Muscle of arm (tissue), 1 donor: ENCODE measurements at regions not wholly inside any gene's neighbourhood (a gene's known extent, or its start where the extent isn't known, plus 50 kb on each side); places are given as distances from the start of the nearest gene placed in this dataset.

Experiments used
- DNase-seq: peaks from one replicate; pipeline ENCODE4 v3.0.0-alpha.2; 2013

GRCh38 chr22:27525711-27526110 is 275.8 kb downstream of the MN1 start:
- no peak for DNase-seq

DNA sequence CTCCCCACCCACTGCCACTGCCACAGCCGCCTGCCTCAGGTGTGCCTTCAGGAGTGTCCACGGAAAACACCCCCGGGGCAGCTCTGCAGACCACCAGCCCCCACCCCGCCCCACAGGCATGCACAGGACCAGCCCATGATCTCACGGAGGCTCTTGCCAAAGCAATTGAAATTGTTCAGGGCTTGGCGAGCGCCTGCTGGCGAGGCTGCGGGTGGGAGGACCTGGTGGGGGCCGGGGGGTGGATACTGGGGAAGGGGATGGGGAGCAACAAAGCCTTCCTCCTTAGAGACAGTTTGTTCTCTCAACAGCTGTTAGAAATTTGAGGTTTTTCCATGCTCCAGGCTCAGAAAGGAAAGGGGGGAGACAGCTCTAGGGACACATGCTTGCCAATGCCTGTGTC is 274.7 kb downstream of the MN1 start:
- DNase-seq = no peak

DNA sequence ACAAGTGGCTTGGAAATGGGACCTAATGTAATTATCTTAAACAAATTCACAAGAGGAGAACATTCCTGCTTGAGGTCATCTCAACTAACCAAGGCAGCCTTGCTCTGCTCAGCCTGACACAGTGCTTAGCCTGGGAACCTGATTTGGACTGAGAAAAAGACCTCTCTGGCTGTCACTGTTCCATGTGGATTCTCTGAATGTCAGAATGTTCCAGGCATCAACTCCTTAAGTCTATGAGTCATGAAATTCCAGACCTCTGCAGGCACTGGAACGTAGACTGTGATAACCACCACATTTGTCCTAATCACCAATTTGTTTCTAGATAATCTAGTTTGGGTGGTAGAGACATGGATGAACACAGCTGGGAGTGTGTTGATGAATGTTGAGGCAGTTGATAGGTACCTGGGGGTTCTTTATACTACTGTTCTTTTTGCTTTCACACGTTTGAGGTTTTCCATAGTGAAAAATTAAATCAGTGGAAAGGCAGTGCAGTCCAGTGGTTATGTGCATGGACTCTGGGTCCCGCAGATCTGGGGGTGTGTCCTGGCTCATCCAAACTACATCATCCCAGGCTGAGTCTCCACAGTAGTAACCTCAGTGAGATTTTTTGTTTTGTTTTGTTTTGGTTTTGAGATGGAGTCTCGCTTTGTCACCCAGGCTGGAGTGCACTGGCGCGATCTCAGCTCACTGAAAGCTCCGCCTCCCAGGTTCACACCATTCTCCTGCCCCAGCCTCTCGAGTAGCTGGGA is 269.6 kb downstream of the MN1 start:
- DNase-seq = no peak

- no peak for DNase-seq
These were observed 268.3 kb downstream of the MN1 start for GRCh38 chr22:27533105-27533745.

DNA sequence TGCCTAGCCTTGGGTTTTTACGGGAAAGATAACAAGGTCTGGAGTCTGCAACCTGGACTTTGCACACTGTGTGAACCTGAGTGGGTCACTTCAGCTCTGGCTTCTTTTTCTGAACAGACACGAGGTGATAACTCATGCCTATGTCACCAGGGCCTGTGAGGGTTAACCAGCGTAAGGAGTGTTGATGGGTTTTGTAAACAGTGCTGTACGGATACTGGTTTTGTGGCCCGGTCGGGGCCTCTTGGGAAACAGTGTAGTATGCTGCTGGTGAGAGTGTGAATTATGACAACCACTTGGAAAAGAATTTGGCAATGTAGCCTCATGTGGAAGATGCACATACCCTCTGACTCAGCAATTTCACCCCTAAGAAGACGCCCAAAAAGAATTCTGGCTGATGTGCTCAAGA is 266.8 kb downstream of the MN1 start:
- DNase-seq = no peak

DNA sequence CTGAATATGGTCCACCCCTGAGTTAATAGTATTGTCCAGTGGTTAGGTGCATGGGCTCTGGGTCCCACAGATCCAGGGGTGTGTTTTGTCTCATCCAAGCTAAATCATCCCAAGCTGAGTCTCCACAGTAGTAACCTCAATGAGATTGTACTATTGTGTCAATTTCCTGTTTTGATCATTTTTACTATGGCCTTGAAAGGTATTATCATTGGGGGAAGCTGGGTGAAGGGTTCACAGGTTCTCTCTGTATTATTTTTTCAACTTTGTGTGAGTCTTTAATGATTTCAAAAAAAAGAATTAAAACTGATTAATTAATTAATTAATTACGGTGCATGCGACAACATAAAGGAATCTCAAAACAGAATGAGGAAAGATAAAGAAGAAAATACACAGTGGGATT is 266.1 kb downstream of the MN1 start:
- DNase-seq = no peak

DNA sequence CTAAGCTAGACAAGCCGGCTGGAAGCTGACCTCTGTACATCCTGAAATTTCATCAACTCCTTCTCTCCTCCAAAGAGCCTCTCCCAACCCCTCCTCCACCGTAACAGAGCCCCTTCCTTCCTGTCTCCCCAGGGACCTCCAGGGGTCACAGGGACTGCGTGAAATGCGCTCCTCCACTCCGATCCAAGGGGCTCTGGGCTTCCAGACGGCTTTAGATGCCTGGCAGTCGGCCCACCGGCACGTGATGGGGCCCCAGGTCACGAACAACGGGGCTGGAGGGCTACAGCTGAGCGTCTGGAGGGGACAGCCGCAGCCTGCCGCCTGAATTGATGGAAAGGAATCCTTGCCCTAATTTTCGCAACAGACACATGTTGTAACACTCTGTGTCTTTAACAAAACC is 264.1 kb downstream of the MN1 start:
- no peak for DNase-seq

- DNase-seq = no peak
These were observed 262.9 kb downstream of the MN1 start for GRCh38 chr22:27538666-27539065.

DNA sequence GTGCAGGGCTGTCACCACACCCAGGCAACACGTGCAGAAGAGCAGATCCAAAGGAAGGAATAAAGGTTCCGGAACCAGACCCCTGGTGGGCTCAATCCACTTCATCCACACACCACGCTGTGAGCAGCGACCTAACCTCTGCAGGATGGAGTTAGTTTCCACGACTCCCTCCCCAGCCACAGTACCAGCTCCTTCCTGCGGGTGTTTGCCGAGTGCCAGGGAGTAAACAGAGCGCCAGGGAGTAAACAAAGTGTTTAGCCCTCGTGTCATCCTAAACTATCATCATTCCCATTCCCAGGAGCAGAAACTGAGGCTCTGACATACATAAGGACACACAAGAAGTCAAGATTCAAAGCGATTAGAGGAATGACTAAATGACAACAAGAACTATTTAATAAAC is 261.3 kb downstream of the MN1 start:
- no peak for DNase-seq

DNA sequence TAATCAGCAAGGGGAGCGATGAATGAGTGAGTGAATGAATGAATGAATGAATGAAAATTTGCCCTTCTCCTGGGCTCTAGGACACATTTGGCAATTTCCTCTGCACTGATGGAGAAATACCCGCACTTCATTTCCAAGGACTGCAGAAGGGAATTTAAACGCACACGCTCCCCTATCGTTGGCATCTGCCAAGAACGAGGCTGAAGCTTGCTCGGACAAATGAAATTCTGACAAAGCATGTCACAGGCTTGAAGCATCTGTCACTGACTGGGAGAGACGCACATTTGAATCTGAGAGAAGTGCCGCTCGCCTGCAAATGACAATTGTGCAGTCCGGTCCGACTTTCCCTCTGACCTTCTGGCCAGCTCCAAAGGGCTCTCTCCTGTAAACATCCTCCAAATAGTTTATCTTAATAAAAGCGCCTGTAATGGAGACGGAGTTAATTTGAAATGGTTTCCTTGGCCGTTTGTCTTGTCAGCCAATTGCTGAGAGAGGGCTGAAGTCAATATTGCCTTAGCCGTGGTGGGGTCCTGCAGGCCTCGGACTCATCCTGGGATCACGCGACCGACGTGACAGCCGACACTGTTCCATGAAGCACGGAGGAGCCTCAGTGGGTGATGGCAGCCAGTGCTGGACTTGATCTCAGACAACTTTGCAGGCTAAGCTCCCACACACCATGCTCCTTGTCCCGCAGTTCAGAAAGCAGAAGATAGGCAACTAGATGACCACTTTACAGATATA is 260.7 kb downstream of the MN1 start:
- no peak for DNase-seq

DNA sequence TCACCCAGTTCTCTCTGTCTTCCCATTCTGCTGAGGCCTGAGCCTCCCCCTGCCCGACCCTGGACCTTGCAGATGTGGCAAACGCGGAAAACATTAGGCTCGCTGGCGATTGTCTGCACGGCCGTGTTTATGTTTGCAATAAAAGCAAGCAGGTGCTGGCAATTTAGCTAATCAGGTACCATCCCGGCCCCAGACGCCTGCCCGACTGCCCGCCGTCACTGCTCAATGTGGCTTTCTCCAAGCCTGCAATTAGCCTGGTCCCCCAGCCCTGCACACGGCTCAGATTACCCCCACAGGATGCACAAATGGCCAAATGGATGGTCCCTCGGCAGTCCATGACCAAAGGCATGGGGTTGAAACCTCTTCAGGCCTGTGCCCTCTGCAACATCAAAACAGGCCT is 259.7 kb downstream of the MN1 start:
- DNase-seq = no peak

DNA sequence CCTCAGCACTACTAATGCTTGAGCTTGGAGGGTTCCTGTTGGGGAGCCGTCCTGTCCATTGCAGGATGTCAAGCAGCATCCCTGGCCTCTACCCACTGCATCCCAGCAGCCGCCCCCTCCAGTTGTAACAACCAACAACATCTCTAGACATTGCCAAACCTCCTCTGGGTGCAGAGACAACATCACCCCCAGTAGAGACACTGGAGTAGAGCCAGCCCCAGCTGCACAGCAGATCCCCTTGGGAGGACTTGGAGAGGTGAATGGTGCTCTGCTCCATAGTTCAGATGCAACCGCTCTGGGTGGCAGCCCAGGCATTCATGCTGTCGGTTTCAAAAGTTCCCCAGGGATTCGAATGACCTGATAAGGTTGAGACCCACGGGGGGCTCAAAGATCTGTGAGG is 259.0 kb downstream of the MN1 start:
- no peak for DNase-seq

GRCh38 chr22:27543460-27543859 is 258.1 kb downstream of the MN1 start:
- DNase-seq = no peak

- no peak for DNase-seq
These were observed 256.5 kb downstream of the MN1 start for GRCh38 chr22:27545085-27545484.

DNA sequence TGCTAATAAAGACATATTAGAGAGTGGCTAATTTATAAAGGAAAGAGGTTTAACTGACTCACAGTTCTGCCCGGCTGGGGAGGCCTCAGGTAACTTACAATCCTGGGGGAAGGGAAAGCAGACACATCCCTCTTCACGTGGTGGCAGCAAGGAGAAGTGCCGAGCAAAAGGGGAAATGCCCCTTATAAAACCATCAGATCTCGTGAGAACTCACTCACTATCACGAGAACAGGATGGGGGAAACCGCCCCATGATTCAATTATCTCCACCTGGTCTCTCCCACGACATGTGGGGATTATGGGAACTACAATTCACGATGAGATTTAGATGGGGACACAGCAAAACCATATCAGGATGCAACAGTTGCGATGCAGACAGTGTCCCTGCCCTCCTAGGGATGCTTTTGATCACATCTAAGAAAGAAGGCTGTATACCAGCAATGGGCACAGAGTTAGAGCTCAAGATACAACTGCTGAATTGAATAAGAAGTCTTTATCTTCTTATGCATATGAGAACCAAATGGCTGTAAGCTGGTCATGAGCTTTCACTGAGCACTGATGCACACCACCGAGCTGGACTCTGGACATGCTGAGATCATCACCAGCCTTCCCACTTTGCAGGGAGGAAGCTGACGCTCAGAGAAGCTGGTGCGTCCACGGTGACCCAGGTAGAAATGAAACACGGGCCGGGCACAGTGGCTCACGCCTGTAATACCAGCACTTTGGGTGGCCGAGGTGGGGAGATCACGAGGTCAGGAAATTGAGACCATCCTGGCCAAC is 255.2 kb downstream of the MN1 start:
- DNase-seq = no peak

DNA sequence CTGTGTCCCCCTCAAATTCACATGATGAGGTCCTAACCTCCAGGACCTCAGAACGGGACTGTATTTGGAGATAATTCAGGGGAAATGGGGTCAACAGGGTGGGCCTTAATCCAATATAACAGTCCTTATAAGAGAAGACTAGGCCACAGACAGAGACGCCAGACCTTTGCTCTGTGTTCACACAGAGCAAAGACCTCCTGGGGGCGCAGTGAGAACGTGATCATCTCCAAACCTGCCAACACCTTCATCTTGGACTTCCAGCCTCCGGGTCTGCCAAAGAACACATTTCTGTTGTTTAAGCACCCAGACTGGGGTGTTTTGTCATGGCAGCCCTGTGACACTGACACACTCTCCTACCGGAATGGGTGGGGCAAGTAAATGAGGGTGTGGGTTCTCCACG is 250.2 kb downstream of the MN1 start:
- no peak for DNase-seq

DNA sequence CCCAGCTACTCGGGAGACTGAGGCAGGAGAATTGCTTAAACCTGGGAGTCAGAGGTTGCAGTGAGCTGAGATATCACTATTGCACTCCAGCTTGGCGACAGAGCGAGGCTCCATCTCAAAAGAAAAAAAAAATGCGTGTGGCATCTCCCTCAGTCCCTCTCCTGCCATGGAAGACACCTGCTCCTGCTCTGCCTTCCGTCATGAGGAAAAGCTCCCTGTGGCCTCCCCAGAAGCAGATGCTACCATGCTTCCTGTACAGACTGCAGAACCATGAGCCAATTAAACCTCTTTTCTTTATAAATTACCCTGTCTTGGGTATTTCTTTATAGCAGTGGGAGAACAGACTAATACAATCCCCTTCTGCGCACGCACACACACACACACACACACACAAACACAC is 249.4 kb downstream of the MN1 start:
- no peak for DNase-seq

DNA sequence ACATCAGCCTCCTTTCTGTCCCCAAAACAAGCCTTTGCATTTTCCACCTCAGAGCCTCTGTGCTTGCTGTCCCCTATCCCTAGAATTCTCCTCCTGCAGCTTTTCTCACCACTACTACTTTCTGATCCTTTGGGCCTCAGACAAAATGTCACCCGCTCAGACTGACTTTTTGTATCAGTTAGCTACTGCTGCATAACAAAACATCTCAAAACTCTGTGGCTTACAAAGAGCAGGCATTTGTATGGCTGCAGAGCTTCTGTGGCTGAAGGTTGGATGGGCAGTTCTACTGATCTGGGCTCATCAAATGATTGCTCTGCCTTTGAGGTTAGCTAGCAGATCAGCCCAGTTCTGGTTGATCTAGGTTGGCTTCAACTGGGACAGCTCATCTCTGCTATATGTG is 248.7 kb downstream of the MN1 start:
- DNase-seq = no peak

GRCh38 chr22:27554106-27554811 is 247.3 kb downstream of the MN1 start:
- no peak for DNase-seq

GRCh38 chr22:27554841-27555456 is 246.6 kb downstream of the MN1 start:
- DNase-seq = no peak

DNA sequence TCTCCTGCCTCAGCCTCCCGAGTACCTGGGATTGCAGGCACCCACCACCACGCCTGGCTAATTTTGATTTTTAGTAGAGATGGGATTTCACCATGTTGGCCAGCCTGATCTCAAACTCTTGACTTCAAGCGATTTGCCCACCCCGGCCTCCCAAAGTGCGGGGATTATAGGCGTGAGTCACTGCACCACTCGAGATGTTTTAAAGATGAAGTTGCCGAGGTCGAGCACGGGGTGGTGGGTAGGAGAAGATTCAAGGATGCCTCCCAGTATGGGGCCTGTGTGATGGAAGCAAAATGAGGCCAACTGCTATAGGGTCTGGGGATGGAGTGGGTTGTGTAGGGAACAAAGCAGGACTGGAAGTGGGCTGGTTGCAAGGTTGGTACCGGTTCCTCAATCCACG is 245.2 kb downstream of the MN1 start:
- no peak for DNase-seq
